ENCODE measurements at regions not wholly inside any gene's neighbourhood (a gene's known extent, or its start where the extent isn't known, plus 50 kb on each side); places are given as distances from the start of the nearest gene placed in this dataset.

GRCh38 chr9:129324808-129325502 is 146.9 kb upstream of the IER5L start:
- H3K27ac ChIP-seq (replicated peaks): no peak overlapping the region
- H3K4me3 ChIP-seq (replicated peaks; ENCODE audit: insufficient read depth, low read length): no peak overlapping the region
- DNase-seq (ENCODE audit: low read depth in 1 of 2, low spot score in 1 of 2): no peak
- TF ChIP-seq, protein P1, sequence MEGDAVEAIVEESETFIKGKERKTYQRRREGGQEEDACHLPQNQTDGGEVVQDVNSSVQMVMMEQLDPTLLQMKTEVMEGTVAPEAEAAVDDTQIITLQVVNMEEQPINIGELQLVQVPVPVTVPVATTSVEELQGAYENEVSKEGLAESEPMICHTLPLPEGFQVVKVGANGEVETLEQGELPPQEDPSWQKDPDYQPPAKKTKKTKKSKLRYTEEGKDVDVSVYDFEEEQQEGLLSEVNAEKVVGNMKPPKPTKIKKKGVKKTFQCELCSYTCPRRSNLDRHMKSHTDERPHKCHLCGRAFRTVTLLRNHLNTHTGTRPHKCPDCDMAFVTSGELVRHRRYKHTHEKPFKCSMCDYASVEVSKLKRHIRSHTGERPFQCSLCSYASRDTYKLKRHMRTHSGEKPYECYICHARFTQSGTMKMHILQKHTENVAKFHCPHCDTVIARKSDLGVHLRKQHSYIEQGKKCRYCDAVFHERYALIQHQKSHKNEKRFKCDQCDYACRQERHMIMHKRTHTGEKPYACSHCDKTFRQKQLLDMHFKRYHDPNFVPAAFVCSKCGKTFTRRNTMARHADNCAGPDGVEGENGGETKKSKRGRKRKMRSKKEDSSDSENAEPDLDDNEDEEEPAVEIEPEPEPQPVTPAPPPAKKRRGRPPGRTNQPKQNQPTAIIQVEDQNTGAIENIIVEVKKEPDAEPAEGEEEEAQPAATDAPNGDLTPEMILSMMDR (IDR thresholded peaks at IDR 0.05; ENCODE audit: insufficient read depth, low read length): no peak
- no peak for TF ChIP-seq GABPA (IDR thresholded peaks at IDR 0.05; ENCODE audit: low read depth)
- TF ChIP-seq POLR2AphosphoS5 (IDR thresholded peaks at IDR 0.05; ENCODE audit: low read depth): no peak
- H3K27me3 ChIP-seq (ENCODE audit: insufficient read depth, poor library complexity, severe bottlenecking): no peaks in the 10 kb centered on the region

GRCh38 chr9:129323999-129324553 is 146.0 kb upstream of the IER5L start:
- Histone ChIP-seq H3K27me3 (ENCODE audit: insufficient read depth, poor library complexity, severe bottlenecking) (no peaks in the 10 kb centered on the region), H3K4me3 (replicated peaks; ENCODE audit: insufficient read depth, low read length) (no peak overlapping the region), H3K27ac (replicated peaks) (no peak overlapping the region)
- no peak for DNase-seq (ENCODE audit: low read depth in 1 of 2, low spot score in 1 of 2)
- TF ChIP-seq GABPA (IDR thresholded peaks at IDR 0.05; ENCODE audit: low read depth) (no peak), POLR2AphosphoS5 (IDR thresholded peaks at IDR 0.05; ENCODE audit: low read depth) (no peak), SPI1 (IDR thresholded peaks at IDR 0.05; ENCODE audit: borderline replicate concordance, low read depth) (no peak)
- TF ChIP-seq, protein P1 (IDR thresholded peaks at IDR 0.05; ENCODE audit: insufficient read depth, low read length): no peak
- TF ChIP-seq, protein P2, sequence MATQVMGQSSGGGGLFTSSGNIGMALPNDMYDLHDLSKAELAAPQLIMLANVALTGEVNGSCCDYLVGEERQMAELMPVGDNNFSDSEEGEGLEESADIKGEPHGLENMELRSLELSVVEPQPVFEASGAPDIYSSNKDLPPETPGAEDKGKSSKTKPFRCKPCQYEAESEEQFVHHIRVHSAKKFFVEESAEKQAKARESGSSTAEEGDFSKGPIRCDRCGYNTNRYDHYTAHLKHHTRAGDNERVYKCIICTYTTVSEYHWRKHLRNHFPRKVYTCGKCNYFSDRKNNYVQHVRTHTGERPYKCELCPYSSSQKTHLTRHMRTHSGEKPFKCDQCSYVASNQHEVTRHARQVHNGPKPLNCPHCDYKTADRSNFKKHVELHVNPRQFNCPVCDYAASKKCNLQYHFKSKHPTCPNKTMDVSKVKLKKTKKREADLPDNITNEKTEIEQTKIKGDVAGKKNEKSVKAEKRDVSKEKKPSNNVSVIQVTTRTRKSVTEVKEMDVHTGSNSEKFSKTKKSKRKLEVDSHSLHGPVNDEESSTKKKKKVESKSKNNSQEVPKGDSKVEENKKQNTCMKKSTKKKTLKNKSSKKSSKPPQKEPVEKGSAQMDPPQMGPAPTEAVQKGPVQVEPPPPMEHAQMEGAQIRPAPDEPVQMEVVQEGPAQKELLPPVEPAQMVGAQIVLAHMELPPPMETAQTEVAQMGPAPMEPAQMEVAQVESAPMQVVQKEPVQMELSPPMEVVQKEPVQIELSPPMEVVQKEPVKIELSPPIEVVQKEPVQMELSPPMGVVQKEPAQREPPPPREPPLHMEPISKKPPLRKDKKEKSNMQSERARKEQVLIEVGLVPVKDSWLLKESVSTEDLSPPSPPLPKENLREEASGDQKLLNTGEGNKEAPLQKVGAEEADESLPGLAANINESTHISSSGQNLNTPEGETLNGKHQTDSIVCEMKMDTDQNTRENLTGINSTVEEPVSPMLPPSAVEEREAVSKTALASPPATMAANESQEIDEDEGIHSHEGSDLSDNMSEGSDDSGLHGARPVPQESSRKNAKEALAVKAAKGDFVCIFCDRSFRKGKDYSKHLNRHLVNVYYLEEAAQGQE (IDR thresholded peaks at IDR 0.05; ENCODE audit: insufficient replicate concordance, low read depth): no peak

DNA sequence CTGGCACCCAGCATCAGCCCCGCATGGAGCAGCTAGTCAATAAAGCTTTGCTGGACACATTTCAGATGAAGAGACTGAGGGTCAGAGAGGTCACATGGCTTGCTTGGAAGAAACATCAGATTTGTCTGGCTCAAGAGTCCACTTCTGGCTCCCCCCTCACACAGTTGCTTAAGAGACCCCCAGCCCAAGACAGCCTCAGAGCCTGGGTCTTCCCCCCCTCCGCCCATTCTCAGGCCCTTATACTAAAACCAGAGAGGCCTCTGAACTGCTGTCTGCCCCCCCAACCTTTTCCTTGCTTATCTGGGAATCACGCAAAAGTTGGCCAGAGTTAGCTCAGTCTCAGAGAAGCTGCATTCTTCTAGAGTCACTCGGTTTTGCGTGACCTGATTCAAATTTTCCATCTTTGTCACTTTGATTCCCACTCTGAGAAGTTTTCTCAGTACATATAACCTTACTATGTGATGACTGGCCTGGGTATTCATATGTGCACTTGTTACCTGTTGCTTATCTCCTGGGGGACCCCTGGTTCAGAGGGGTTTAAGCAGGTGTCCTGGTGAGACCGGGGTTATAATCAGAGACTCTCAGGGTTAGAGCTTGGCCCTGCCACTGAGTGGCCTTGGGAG is 145.4 kb upstream of the IER5L start:
- no peaks in the 10 kb centered on the region for H3K27me3 ChIP-seq (ENCODE audit: insufficient read depth, poor library complexity, severe bottlenecking)
- no peak overlapping the region for H3K27ac ChIP-seq (replicated peaks)
- DNase-seq (ENCODE audit: low read depth in 1 of 2, low spot score in 1 of 2): no peak
- TF ChIP-seq, protein P2 (IDR thresholded peaks at IDR 0.05; ENCODE audit: insufficient replicate concordance, low read depth): no peak
- TF ChIP-seq SPI1 (IDR thresholded peaks at IDR 0.05; ENCODE audit: borderline replicate concordance, low read depth) (no peak), GABPA (IDR thresholded peaks at IDR 0.05; ENCODE audit: low read depth) (no peak), POLR2AphosphoS5 (IDR thresholded peaks at IDR 0.05; ENCODE audit: low read depth) (no peak)
- TF ChIP-seq, protein P1 (IDR thresholded peaks at IDR 0.05; ENCODE audit: insufficient read depth, low read length): no peak
- no peak overlapping the region for H3K4me3 ChIP-seq (replicated peaks; ENCODE audit: insufficient read depth, low read length)

All from HL-60 (cell line).